ENCODE measurements at regions not wholly inside any gene's neighbourhood (a gene's known extent, or its start where the extent isn't known, plus 50 kb on each side); places are given as distances from the start of the nearest gene placed in this dataset.

GRCh38 chr20:11791316-11791715 is 126.4 kb upstream of the BTBD3 start:
- no peak for DNase-seq (ENCODE audit: low read depth)
- no peak overlapping the region for H3K4me3 ChIP-seq (ENCODE audit: low read depth, low read length)
- no peak for TF ChIP-seq CTCF (IDR thresholded peaks at IDR 0.05; ENCODE audit: insufficient read depth, low read length)

GRCh38 chr20:11791835-11792567 is 125.7 kb upstream of the BTBD3 start:
- no peak overlapping the region for H3K4me3 ChIP-seq (ENCODE audit: low read depth, low read length)
- no peak for TF ChIP-seq CTCF (IDR thresholded peaks at IDR 0.05; ENCODE audit: insufficient read depth, low read length)
- no peak for DNase-seq (ENCODE audit: low read depth)

DNA sequence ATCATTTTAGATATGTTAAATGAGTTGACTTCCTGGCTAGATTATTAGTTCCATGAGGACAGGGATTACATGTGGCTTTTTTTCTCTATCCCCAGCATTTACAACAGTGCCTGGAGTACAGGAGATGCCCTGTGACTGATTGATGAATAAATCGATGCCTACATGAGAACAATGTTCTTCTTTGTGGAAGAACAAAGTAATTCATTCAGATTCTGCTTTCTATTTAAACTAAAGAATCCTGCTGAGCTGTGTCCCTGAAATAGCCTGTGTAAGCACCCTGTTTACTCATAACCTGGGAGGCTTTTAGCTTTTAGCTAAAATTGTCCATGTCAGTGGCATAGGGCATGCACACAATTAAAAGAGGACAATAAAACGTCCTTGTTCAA is 125.1 kb upstream of the BTBD3 start:
- no peak overlapping the region for H3K4me3 ChIP-seq (ENCODE audit: low read depth, low read length)
- no peak for DNase-seq (ENCODE audit: low read depth)
- TF ChIP-seq CTCF (IDR thresholded peaks at IDR 0.05; ENCODE audit: insufficient read depth, low read length): no peak

- H3K4me3 ChIP-seq (ENCODE audit: low read depth, low read length): no peak overlapping the region
- TF ChIP-seq CTCF (IDR thresholded peaks at IDR 0.05; ENCODE audit: insufficient read depth, low read length): no peak
- DNase-seq (ENCODE audit: low read depth): no peak
Measured at GRCh38 chr20:11794525-11794924, 123.2 kb upstream of the BTBD3 start.

- no peak for TF ChIP-seq CTCF (IDR thresholded peaks at IDR 0.05; ENCODE audit: insufficient read depth, low read length)
- H3K4me3 ChIP-seq (ENCODE audit: low read depth, low read length): no peak overlapping the region
Measured at GRCh38 chr20:11795071-11795615, 122.5 kb upstream of the BTBD3 start.

DNA sequence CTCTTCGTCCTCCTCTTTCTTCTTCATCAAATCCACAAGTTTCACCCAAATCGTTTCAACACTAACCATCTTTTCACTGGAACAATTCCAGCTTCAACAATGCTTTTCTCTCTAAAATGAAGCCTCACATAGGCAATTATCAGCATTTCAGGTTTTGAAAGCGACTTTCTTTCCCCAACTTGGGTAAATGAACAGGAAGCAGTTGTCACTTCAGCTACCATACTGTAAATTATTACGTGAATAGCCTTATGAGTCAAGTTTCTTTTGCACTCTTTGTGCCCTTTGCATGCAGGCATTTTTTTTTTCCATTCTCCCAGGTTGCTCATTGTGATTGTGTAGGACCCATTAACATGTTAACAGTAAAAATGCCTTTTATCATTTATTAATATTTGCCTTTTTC is 121.7 kb upstream of the BTBD3 start:
- no peak overlapping the region for H3K4me3 ChIP-seq (ENCODE audit: low read depth, low read length)
- DNase-seq (ENCODE audit: low read depth): no peak
- TF ChIP-seq CTCF (IDR thresholded peaks at IDR 0.05; ENCODE audit: insufficient read depth, low read length): no peak

More at GRCh38 chr20:11795071-11795615, 122.5 kb upstream of the BTBD3 start:
- DNase-seq (ENCODE audit: low read depth): no peak

Data from fibroblast of the aortic adventitia (primary cell).